Calu3 (cell line): ENCODE measurements at regions not wholly inside any gene's neighbourhood (a gene's known extent, or its start where the extent isn't known, plus 50 kb on each side); places are given as distances from the start of the nearest gene placed in this dataset.

Source experiments
- BruUV-seq: library from RNA; stranded (reverse); fragments of 400-500 nt; replicated peaks from 2 replicates; lab custom pipeline; 2021; lab: Mats Ljungman, UMichigan
- CTCF ChIA-PET: fragments of 300-600 bp; sonication (Branson Sonifier 250); formaldehyde crosslinking; loops from one replicate; lab custom pipeline; 2022; ENCODE audit warnings: antibody characterized with exemption; lab: Charles Lee
- DNase-seq: peaks from one replicate; pipeline ENCODE4 v3.0.0; 2022
- H3K27ac Mint-ChIP-seq: one replicate; pipeline ENCODE4 v1.8.0; 2022; ENCODE audit warnings: mixed read lengths; ENCODE audit not compliant: unreplicated experiment
- H3K27me3 Mint-ChIP-seq: one replicate; pipeline ENCODE4 v1.8.0; 2022; ENCODE audit warnings: mixed read lengths; ENCODE audit not compliant: unreplicated experiment
- H3K36me3 Mint-ChIP-seq: one replicate; pipeline ENCODE4 v1.8.0; 2022; ENCODE audit warnings: mild to moderate bottlenecking, moderate library complexity, mixed read lengths; ENCODE audit not compliant: insufficient read depth, unreplicated experiment
- H3K4me1 Mint-ChIP-seq: one replicate; pipeline ENCODE4 v1.8.0; 2022; ENCODE audit warnings: mild to moderate bottlenecking, low read depth, mixed read lengths; ENCODE audit not compliant: unreplicated experiment
- H3K4me3 Mint-ChIP-seq: one replicate; pipeline ENCODE4 v1.8.0; 2022; ENCODE audit warnings: mild to moderate bottlenecking, low read depth, moderate library complexity, mixed read lengths; ENCODE audit not compliant: unreplicated experiment
- H3K9me3 Mint-ChIP-seq: one replicate; pipeline ENCODE4 v1.8.0; 2022; ENCODE audit warnings: low read depth, mixed read lengths; ENCODE audit not compliant: unreplicated experiment
- CTCF ChIP-seq: fragments of 200-600 bp; IDR thresholded peaks from one replicate; pipeline ENCODE4 v1.8.0; 2022; ENCODE audit warnings: antibody characterized with exemption; ENCODE audit not compliant: unreplicated experiment
- intact Hi-C: fragments of 100-400 bp; cut with micrococcal nuclease; formaldehyde crosslinking; loops from one replicate; pipeline ENCODE4 v1.10.0; 2022; ENCODE audit not compliant: unreplicated experiment

GRCh38 chr21:41603476-41603875 lies 95.5 kb upstream of the TMPRSS2 start:
- CTCF ChIA-PET, result no interaction called here
- BruUV-seq, result no TSS peak
- H3K27me3 Mint-ChIP-seq, result no peaks in the 10 kb centered on the region
- H3K9me3 Mint-ChIP-seq, result no peaks in the 10 kb centered on the region
- H3K4me3 Mint-ChIP-seq, result no peak overlapping the region
- intact Hi-C loops, result no loop called here
- no peak overlapping the region for H3K27ac Mint-ChIP-seq
- no peaks in the 10 kb centered on the region for H3K36me3 Mint-ChIP-seq
- peaks cover 19% of the 10 kb centered on the region for H3K4me1 Mint-ChIP-seq
- no peak for TF ChIP-seq CTCF
- DNase-seq, result no peak

- BruUV-seq, result no TSS peak
- H3K9me3 Mint-ChIP-seq, result no peaks in the 10 kb centered on the region
- H3K27me3 Mint-ChIP-seq, result no peaks in the 10 kb centered on the region
- no peak for TF ChIP-seq CTCF
- DNase-seq, result no peak
- CTCF ChIA-PET, result no interaction called here
- peaks cover 19% of the 10 kb centered on the region for H3K4me1 Mint-ChIP-seq
- no peak overlapping the region for H3K4me3 Mint-ChIP-seq
- H3K27ac Mint-ChIP-seq, result no peak overlapping the region
- intact Hi-C loops, result no loop called here
- H3K36me3 Mint-ChIP-seq, result no peaks in the 10 kb centered on the region
Observed at GRCh38 chr21:41602531-41602930, 94.6 kb upstream of the TMPRSS2 start.

GRCh38 chr21:41601573-41602368 lies 93.8 kb upstream of the TMPRSS2 start:
- CTCF ChIA-PET, result no interaction called here
- no peak overlapping the region for H3K4me3 Mint-ChIP-seq
- no TSS peak for BruUV-seq
- peaks cover 19% of the 10 kb centered on the region for H3K4me1 Mint-ChIP-seq
- no peak for DNase-seq
- no peak overlapping the region for H3K27ac Mint-ChIP-seq
- H3K36me3 Mint-ChIP-seq, result peaks cover 2% of the 10 kb centered on the region
- intact Hi-C loops, result no loop called here
- TF ChIP-seq CTCF, result no peak
- no peaks in the 10 kb centered on the region for H3K9me3 Mint-ChIP-seq
- no peaks in the 10 kb centered on the region for H3K27me3 Mint-ChIP-seq

GRCh38 chr21:41600961-41601572 lies 93.1 kb upstream of the TMPRSS2 start:
- no peak for DNase-seq
- intact Hi-C loops, result no loop called here
- Mint-ChIP-seq H3K36me3 (peaks cover 4% of the 10 kb centered on the region), H3K4me1 (peaks cover 19% of the 10 kb centered on the region), H3K9me3 (no peaks in the 10 kb centered on the region), H3K4me3 (no peak overlapping the region), H3K27me3 (no peaks in the 10 kb centered on the region), H3K27ac (no peak overlapping the region)
- no peak for TF ChIP-seq CTCF
- no TSS peak for BruUV-seq
- CTCF ChIA-PET, result no interaction called here
